Head of caudate nucleus (tissue), 42 donors: ENCODE measurements at regions not wholly inside any gene's neighbourhood (a gene's known extent, or its start where the extent isn't known, plus 50 kb on each side); places are given as distances from the start of the nearest gene placed in this dataset.
"Not testable (repeated sequence)": the region's sequence is repeated elsewhere in the genome, so short reads cannot be mapped to it uniquely, and the experiment has no call there.

Experiments
- DNase-seq, 42 donors: peaks; one replicate each; pipeline versions ENCODE4 v3.0.0 to v3.0.0-alpha.2; 2020 to 2021; ENCODE audit warnings: mixed read lengths in 7 of 42
- intact Hi-C: fragments of 100-400 bp; cut with DNase I; formaldehyde crosslinking; loops from one replicate; pipeline ENCODE4 v1.15.0; 2022

DNA sequence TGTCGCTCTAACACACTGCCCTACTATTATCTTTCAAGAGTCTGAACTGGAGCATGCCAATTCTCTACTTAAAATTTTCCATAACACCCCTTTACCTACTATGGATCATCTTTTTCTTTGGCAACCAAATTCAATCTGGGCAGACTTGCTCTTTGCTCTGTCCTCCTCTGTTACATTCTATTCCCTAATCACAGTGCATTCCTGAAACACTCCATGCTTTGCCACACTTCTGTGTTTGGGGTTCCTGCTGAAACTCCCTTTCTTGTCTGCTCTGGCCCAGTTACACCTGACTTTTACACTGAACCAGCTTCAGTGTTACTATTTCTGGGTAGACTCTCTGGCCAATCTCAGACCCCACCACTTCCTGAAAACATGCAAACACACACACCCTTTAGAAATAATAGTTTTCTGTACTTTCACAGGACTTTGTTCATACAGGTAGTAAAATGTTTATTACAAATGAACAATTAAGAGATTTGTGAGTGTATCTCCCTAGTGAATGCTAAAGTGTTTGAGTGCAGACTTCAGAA, 119.9 kb upstream of the DCC start:
- intact Hi-C loops, result no loop called here
- no peak for DNase-seq

DNA sequence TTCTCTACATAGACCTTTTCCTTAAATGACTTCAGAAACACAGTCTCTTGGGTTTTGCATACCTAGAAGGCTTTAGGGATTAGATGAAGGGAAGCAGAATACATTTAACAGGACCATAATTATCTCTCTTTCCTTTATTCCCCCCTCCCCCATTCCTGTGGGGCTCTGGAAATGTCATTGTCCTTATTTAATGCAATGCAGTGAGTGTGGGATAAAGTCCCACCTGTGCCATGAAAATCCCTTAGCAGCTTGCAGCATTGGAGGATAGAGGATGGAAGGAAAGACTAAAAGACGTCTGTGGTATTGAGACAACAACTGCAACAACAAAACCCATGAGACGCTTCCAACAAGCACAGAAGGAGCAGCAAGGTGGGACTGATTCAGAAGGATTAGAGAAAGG, 117.8 kb upstream of the DCC start:
- intact Hi-C loops, result no loop called here
- no peak for DNase-seq

DNA sequence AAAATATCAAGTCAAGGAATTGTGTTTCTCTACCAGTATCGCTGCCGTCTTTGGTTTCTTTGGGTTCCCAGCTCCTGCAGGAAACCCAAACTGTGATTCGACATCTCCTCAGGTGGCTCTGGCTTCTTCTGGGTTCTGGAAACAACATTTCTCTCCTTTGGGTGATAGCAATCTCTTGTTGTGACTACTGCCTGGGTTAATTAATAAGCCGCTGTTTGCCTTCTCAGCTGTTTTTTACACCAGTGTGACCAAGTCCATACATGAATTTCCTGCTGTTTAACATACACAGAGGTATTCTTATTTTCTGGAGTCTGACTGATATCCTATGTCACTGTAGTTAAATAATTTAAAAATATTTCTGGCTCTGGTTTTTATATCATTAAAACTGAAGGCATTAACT, 112.5 kb upstream of the DCC start:
- intact Hi-C loops, result no loop called here
- DNase-seq, result no peak

DNA sequence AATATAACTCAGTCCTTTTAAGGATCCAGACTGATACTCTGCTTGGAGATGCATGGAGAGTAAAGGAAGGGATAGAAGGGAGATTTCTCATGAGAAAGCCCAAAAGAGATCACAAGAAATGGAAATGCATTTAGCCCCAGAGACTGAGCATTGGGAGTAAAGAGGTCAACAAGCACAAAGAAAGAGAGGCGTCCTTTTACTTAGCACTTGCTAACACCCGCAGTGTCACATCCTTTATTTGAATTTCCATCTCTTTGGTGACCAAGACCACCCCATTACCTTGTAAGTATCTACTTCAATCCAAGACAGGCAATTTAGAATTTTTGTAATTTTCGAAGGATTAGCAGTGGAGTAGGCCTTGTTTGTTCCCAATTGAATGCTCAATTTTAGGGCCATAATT, 111.8 kb upstream of the DCC start:
- DNase-seq, result no peak
- intact Hi-C loops, result no loop called here

GRCh38 chr18:52236131-52236530, 103.9 kb upstream of the DCC start:
- intact Hi-C loops, result no loop called here
- no peak for DNase-seq

GRCh38 chr18:52237551-52237950, 102.4 kb upstream of the DCC start:
- intact Hi-C loops, result no loop called here
- DNase-seq, result no peak

DNA sequence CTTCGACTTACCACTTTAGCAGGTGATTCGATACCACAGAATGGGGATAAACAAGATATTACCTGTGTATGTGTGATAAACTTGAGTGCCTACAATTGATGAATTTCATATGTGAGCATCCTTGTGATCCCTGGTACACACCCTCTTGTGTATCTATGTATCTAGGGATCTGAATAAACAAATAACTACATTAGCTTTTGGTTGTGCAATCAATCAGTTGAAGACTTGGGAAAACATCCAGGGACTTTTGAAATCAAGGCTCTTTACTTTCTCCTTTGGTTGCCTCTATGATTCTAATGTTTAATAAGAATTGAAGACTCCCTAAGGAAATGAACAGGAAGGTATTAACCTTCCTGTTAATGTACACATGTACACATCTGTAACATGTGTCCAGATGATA, 97.3 kb upstream of the DCC start:
- intact Hi-C loops, result no loop called here
- no peak for DNase-seq

GRCh38 chr18:52244658-52245057, 95.3 kb upstream of the DCC start:
- no peak for DNase-seq
- intact Hi-C loops, result no loop called here

DNA sequence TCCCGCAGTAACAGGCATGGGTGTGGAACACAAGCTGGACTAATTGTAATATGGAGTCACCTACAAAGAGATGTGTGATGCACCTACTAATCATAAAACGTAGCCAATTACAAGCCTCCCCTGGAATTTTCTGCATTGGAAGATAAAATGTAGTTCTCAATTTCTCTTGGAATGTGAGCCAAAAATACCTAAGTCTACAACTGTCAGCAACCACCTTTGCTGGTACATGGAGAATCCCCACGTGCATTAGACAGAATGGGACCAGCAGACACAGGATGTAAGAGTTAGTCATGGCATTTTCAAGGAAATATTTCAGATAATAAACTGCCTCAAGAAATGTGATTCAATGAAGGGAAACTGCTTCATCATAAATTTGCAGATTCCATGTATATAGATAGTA, 85.6 kb upstream of the DCC start:
- DNase-seq, result no peak
- intact Hi-C loops, result no loop called here

GRCh38 chr18:52257417-52257816, 82.6 kb upstream of the DCC start:
- DNase-seq, intact Hi-C loops: not testable (repeated sequence)

DNA sequence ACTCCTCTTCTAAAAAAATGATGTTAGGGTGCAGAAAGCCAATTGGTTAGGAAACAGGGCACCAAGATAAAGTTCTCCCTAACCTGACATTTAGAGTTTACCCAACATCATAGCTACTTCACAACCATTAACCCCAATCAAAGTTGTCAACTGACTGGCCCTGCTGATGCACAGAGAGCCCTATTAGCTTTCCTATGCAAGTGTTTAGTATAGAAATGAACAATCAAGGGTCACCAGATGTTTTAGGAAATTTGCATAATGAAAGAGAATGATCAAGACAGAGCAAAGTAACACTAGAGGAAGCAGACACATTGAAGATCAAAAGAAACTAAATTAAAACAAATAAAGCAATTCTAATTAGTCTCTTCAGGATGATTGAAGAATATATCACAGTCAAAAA, 64.2 kb upstream of the DCC start:
- intact Hi-C loops, result no loop called here
- no peak for DNase-seq

DNA sequence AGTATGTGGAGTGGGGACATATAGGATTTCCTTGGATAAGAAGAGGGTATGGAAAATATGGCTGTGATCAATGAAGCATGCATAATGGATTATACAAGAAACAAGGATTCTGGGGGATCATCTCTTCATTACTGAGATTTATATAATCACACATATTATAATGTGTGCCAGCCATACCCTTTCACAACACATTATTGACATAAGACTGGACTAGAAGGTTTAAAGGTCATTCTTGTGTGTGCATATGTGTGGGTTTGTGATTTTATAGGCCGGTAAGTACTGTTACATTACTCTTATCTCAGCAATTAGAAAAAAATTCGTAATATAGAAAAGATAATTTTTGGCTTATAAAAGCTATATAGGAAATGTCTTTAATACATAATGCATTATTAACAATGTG, 62.2 kb upstream of the DCC start:
- DNase-seq, result no peak
- intact Hi-C loops, result no loop called here

DNA sequence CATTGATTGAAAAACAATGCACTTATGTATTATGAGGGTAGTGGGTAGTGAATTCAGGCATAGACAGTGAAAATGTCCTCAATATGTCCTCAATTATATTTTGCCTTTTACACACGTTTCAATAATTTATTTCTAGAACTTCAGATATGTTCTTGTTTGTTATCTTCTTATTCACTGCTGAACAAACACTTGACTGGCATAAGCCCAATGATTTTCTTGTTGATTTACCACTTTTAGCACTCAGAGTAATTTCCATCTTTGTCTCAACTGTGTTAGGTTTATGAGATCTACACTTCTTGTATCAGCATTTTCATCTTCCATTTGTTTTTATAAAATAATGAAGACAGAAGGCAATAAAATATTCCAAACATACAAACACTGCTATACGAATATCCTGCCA, 61.8 kb upstream of the DCC start:
- no peak for DNase-seq
- intact Hi-C loops, result no loop called here

GRCh38 chr18:52280702-52281101, 59.3 kb upstream of the DCC start:
- intact Hi-C loops, result no loop called here

DNA sequence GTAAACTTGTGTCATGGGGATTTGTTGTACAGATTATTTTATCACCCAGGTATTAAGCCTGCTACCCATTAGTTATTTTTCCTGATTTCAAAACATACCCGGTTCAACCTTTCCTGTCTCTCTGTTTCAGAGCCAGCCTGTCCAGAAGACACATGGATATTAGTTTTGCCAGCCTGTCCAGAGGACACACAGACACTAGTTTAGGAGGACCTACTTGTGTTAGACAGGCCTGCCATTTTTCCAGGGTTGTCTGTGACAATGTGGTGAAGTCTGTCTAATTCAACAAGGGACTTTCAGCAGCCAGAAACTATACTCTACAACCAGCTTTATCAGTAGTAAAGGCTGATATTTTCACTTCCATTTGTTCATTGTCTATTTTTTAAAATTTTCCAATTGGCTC, 56.1 kb upstream of the DCC start:
- no peak for DNase-seq
- intact Hi-C loops, result no loop called here

More at GRCh38 chr18:52280702-52281101, 59.3 kb upstream of the DCC start:
- DNase-seq, result no peak

DNA sequence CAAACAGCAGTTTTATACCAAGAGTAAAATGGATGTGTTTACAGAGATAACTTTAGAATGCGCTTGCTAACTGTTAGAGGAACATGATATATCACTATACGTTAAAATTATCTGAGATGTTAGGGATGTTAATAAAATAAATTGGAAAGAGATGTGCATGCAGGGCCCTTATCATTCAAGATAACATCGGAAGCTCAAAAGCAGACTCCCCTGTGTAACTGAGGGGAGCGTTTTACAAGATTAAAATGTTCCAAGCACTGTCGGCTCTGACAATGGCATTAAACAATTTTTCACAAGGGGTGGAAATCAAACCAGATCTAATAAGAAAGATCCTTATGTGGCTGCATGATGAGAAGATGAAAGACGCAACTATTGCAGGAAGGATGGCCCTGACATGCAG, 53.3 kb upstream of the DCC start:
- no peak for DNase-seq
- intact Hi-C loops, result no loop called here

GRCh38 chr18:52287151-52287550, 52.8 kb upstream of the DCC start:
- intact Hi-C loops, result no loop called here
- DNase-seq, result no peak

DNA sequence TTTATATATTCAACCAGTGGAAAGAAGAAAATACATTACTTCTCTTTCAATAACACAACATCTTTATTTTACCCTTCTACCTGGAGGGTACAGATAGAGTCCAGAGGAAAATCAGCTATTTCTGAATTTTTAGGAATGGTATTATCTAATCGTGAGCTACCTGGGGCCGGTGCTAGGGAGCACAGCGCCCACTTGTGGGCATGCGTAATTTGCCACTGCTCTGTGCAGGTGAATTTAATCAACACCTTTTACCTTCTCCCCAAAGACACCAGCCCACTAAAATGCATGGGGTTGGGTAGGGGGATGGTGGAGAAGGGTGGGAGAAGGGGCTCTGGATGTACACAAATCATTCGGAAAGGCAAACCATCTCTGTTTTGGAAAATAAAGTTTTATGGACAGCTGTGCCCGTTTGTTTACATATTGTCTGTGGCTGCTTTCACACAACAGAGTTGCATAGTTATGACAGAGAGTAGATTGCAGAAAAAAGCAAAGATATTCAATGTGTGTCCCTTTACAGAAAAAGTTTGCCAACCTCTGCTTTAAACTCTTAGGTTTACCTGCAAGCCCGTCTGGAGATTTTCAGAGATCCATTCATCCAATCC, 51.5 kb upstream of the DCC start:
- intact Hi-C loops, result no loop called here
- DNase-seq, result peak in 31 of 42 donors; percentile 3 to 53 (median 21)

- DNase-seq, result no peak
- intact Hi-C loops, result no loop called here
Measured at GRCh38 chr18:52289392-52289791, 50.6 kb upstream of the DCC start.
